HL-60 (cell line): ENCODE measurements at regions not wholly inside any gene's neighbourhood (a gene's known extent, or its start where the extent isn't known, plus 50 kb on each side); places are given as distances from the start of the nearest gene placed in this dataset.

ENCODE experiments used
- DNase-seq, 2 experiments: peaks; one replicate each; pipeline ENCODE4 v3.0.0-alpha.2; 2010 to 2020; ENCODE audit warnings: low read depth in 1 of 2, low spot score in 1 of 2
- H3K27ac ChIP-seq: fragments of 250-450 bp; sonication (Bioruptor Pico); replicated peaks from 2 replicates; pipeline ENCODE4 v1.5.1; 2020; ENCODE audit warnings: mild to moderate bottlenecking, moderate library complexity
- H3K27me3 ChIP-seq: fragments of 250-450 bp; sonication (Bioruptor Pico); 2 replicates; pipeline ENCODE4 v1.5.1; 2021; ENCODE audit warnings: mild to moderate bottlenecking, moderate library complexity; ENCODE audit not compliant: insufficient read depth, poor library complexity, severe bottlenecking
- H3K4me3 ChIP-seq: replicated peaks from 2 replicates; pipeline ENCODE4 v1.5.1; 2011; ENCODE audit warnings: mild to moderate bottlenecking, control low read depth, low read length; ENCODE audit not compliant: insufficient read depth
- CTCF ChIP-seq: IDR thresholded peaks from one replicate; pipeline ENCODE4 v1.5.1; 2011; ENCODE audit warnings: low read length, control low read depth, inconsistent platforms; ENCODE audit not compliant: insufficient read depth
- GABPA ChIP-seq: IDR thresholded peaks from 2 replicates; pipeline ENCODE4 v1.6.1; 2012; ENCODE audit warnings: low read depth
- POLR2AphosphoS5 ChIP-seq: IDR thresholded peaks from 2 replicates; pipeline ENCODE4 v1.6.1; 2012; ENCODE audit warnings: low read depth
- REST ChIP-seq: IDR thresholded peaks from 2 replicates; pipeline ENCODE4 v1.6.1; 2012; ENCODE audit warnings: low read depth; ENCODE audit not compliant: insufficient replicate concordance
- SPI1 ChIP-seq: IDR thresholded peaks from 2 replicates; pipeline ENCODE4 v1.6.1; 2012; ENCODE audit warnings: low read depth, mild to moderate bottlenecking, borderline replicate concordance

GRCh38 chr2:75986617-75987016 is 275.9 kb upstream of the GCFC2 start:
- Histone ChIP-seq H3K27me3 (no peaks in the 10 kb centered on the region), H3K4me3 (no peak overlapping the region), H3K27ac (no peak overlapping the region)
- TF ChIP-seq CTCF (no peak), GABPA (no peak), POLR2AphosphoS5 (no peak), SPI1 (no peak), REST (no peak)
- DNase-seq, result no peak

- Histone ChIP-seq H3K27me3 (no peaks in the 10 kb centered on the region), H3K4me3 (no peak overlapping the region), H3K27ac (no peak overlapping the region)
- no peak for DNase-seq
- no peak for TF ChIP-seq SPI1
- no peak for TF ChIP-seq POLR2AphosphoS5
- no peak for TF ChIP-seq REST
- TF ChIP-seq GABPA, result no peak
- no peak for TF ChIP-seq CTCF
These were observed 272.0 kb upstream of the GCFC2 start for GRCh38 chr2:75982719-75983118.

GRCh38 chr2:75964646-75965045 is 253.9 kb upstream of the GCFC2 start:
- Histone ChIP-seq H3K4me3 (no peak overlapping the region), H3K27me3 (no peaks in the 10 kb centered on the region), H3K27ac (no peak overlapping the region)
- no peak for TF ChIP-seq CTCF
- no peak for TF ChIP-seq GABPA
- TF ChIP-seq SPI1, result no peak
- no peak for TF ChIP-seq REST
- TF ChIP-seq POLR2AphosphoS5, result no peak
- no peak for DNase-seq
